ENCODE measurements at regions not wholly inside any gene's neighbourhood (a gene's known extent, or its start where the extent isn't known, plus 50 kb on each side); places are given as distances from the start of the nearest gene placed in this dataset.

GRCh38 chr18:1732143-1732542, 827.5 kb downstream of the ADCYAP1 start:
- TF ChIP-seq CTCF (conservative IDR thresholded peaks at IDR 0.05; ENCODE audit: low read length): no peak
- DNase-seq (ENCODE audit: low read depth): no peak
- H3K4me3 ChIP-seq (ENCODE audit: low read length): no peak overlapping the region

GRCh38 chr18:1746131-1746530, 825.2 kb downstream of the METTL4 start:
- TF ChIP-seq CTCF (conservative IDR thresholded peaks at IDR 0.05; ENCODE audit: low read length): no peak
- DNase-seq (ENCODE audit: low read depth): no peak
- no peak overlapping the region for H3K4me3 ChIP-seq (ENCODE audit: low read length)

GRCh38 chr18:1751249-1751648, 820.1 kb downstream of the METTL4 start:
- no peak overlapping the region for H3K4me3 ChIP-seq (ENCODE audit: low read length)
- no peak for DNase-seq (ENCODE audit: low read depth)
- TF ChIP-seq CTCF (conservative IDR thresholded peaks at IDR 0.05; ENCODE audit: low read length): no peak

GRCh38 chr18:1760901-1761300, 810.4 kb downstream of the METTL4 start:
- TF ChIP-seq CTCF (conservative IDR thresholded peaks at IDR 0.05; ENCODE audit: low read length): no peak
- no peak for DNase-seq (ENCODE audit: low read depth)
- H3K4me3 ChIP-seq (ENCODE audit: low read length): no peak overlapping the region

GRCh38 chr18:1774261-1774660, 797.0 kb downstream of the METTL4 start:
- no peak for DNase-seq (ENCODE audit: low read depth)
- H3K4me3 ChIP-seq (ENCODE audit: low read length): no peak overlapping the region
- no peak for TF ChIP-seq CTCF (conservative IDR thresholded peaks at IDR 0.05; ENCODE audit: low read length)

GRCh38 chr18:1777843-1778242, 793.5 kb downstream of the METTL4 start:
- no peak for TF ChIP-seq CTCF (conservative IDR thresholded peaks at IDR 0.05; ENCODE audit: low read length)
- DNase-seq (ENCODE audit: low read depth): no peak
- no peak overlapping the region for H3K4me3 ChIP-seq (ENCODE audit: low read length)

GRCh38 chr18:1778496-1779178, 792.7 kb downstream of the METTL4 start:
- H3K4me3 ChIP-seq (ENCODE audit: low read length): no peak overlapping the region
- TF ChIP-seq CTCF (conservative IDR thresholded peaks at IDR 0.05; ENCODE audit: low read length): no peak
- no peak for DNase-seq (ENCODE audit: low read depth)

Measured in AG10803 (cell line).